GM19238 (cell line): ENCODE measurements at regions not wholly inside any gene's neighbourhood (a gene's known extent, or its start where the extent isn't known, plus 50 kb on each side); places are given as distances from the start of the nearest gene placed in this dataset.
"Not testable (repeated sequence)": the region's sequence is repeated elsewhere in the genome, so short reads cannot be mapped to it uniquely, and the experiment has no call there.

Experiments
- DNase-seq: peaks from one replicate; pipeline ENCODE4 v3.0.0; 2011; ENCODE audit warnings: low spot score; ENCODE audit not compliant: insufficient read length

DNA sequence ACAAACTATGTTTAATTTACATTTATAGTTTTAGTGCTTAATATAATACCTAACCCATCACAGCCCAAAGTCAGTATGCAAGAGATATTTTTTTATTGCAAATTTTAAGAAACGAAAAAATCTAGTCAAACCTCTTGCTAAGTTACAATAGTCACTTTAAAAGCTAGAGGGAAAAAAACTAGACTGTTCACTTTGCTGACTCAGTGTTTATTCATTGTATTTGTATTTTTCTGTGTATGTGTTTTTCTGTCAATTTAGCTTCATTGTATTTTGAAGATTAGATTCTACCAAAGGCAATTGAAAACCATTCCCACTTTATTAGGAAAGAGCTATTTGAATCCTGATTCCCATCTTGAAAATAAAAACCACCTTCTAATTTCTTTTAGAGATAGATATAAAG is 891.5 kb downstream of the SLC16A7 start:
- DNase-seq = no peak

- DNase-seq = no peak
Measured at GRCh38 chr12:60489071-60489470, 893.2 kb downstream of the SLC16A7 start.

GRCh38 chr12:60494244-60494643 is 898.4 kb downstream of the SLC16A7 start:
- no peak for DNase-seq

DNA sequence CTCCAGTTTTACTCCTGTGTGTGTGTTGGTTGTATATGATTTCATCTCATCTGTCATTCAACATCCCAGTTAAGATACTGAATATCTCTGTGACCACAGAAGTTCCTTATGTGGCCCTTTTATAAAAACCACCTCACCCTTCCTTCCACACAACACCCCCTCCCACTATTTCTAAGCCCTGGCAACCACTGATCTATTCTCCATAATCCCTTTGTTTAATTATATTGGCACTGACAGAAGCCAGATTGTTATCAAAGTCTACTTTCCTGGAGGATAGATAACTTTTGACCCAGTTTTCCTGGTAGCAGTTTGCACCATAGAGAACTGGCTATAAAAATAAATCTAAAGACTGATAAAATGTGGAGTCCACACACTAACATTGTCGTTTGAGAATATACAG is 902.8 kb downstream of the SLC16A7 start:
- no peak for DNase-seq

DNA sequence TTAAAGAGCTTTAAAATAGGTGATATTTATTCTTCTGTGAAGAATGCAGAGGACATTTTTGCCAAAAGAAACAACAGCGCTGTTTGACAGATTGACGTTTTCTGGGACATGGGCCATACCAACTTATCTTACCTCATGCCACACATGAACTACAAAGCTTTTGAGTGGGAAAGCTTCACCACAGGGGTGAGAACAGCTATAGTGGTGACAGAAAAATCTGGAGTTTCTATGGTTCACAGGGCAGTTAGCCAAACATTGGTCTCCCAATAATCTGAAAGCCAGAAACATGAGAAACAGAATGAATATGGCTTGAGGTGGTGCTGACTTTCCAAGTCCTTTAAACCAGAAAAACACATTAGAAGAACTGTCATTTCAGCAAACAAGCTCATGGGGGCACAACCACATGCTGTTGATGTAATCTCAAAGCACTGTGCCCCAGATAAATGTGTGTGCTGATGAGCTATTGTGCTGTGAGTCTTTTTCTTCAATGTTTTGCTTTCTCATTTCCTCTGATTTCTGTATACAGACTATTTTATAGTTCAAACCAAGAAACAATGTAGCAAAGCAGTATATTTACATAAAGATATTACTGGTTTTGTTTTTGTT is 905.4 kb downstream of the SLC16A7 start:
- DNase-seq = no peak

- no peak for DNase-seq
Measured at GRCh38 chr12:60522684-60523400, 927.0 kb downstream of the SLC16A7 start.

DNA sequence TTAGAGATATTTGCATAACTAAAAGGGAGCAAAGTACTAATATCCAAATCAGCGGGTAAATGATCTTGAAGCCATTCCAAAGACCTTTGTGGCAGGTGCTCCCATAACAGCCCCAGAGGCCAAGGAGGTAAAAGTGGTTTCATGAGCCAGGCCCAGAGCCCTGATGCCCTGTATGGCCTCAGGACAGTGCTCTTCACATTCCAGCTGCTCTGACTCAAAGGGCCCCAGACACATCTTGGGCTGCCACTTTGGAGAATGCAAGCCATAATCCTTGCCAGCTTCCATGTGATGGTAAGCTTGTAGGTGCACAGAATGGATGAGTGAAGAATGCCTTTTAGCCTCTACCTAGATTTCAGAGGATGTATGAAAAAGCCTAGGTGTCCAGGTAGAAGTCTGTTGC is 933.4 kb downstream of the SLC16A7 start:
- no peak for DNase-seq

- DNase-seq = no peak
Measured at GRCh38 chr12:60529723-60530122, 933.9 kb downstream of the SLC16A7 start.

- DNase-seq = no peak
Measured at GRCh38 chr12:60535363-60535762, 939.5 kb downstream of the SLC16A7 start.

DNA sequence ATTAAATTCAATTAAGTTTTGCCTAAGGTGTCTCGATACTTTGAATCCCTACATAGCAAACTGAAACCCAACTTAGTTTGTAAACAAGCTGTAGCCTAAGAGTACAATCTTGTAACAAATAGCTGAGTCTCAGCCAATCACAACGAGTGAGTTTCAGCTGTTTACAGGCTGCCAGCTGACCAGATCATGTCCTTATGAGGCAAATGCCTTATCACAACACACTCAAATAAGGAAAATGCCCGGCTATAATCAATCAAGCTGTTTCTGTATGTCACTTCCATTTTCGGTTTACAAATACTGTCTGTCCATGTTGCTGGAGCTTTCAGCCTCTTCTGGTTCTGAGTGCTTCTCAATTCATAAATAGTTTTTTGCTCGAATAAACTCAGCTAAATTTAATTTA is 943.8 kb downstream of the SLC16A7 start:
- DNase-seq = no peak

GRCh38 chr12:60568914-60569313 is 973.1 kb downstream of the SLC16A7 start:
- DNase-seq = no peak

DNA sequence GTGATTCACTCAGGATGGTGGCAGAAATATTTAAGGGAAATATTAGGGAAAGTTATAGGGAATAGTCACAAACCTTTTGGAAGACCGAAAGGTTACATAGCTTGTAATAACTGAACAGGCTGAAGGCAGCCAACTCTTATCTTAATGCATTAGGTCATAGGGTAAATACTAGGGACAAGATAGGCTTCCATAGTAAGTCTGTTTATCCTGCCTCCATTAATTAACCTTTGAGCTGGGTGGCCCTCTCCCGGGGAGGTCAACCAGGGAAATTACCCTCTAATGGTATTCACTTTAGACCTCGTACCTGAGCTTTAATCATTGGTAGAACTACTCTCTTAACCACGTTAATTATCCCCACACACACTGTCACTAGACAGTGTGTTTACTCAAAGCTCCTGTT is 981.8 kb downstream of the SLC16A7 start:
- DNase-seq = no peak

- not testable (repeated sequence) for DNase-seq
Measured at GRCh38 chr12:60587664-60588063, 991.8 kb downstream of the SLC16A7 start.

DNA sequence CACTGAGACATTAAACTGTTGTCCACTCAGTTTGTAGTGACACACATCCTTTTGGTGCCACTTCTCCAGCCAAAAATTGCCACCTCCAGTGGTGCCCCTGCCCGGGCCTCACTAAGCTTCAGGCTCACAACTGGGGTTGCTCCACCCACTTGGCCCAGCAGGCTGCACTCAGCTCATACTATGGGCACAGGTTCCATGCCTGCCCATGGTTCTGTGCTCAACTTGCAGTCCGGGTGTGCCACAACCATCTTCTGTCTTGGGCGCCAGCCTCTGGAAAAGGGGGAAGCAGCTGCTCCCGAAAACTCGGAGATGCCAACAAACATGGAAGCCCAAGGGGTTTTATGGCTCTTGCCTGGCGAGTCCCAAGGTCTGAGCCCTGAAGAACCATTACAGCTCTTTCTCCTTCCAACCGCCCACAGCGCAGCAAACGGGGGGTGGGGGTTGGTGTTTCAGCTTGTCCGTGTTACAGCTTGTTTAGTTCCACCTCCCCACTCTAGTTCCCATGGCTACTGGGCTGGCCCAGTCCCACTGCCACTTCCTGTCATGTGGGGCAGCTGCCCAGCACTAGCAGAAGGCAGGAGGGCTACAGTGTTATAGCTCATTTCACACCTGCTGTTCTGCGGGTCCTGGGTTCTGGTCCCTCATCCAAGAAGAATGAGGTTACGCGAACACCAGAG is 998.3 kb downstream of the SLC16A7 start:
- no peak for DNase-seq

- DNase-seq = no peak
Measured at GRCh38 chr12:60602601-60603000, 1006.8 kb downstream of the SLC16A7 start.

GRCh38 chr12:60603475-60603874 is 1007.6 kb downstream of the SLC16A7 start:
- not testable (repeated sequence) for DNase-seq

GRCh38 chr12:60616400-60616799 is 1020.6 kb downstream of the SLC16A7 start:
- DNase-seq = no peak

- no peak for DNase-seq
Measured at GRCh38 chr12:60630796-60631195, 1035.0 kb downstream of the SLC16A7 start.

GRCh38 chr12:60644076-60644475 is 1048.2 kb downstream of the SLC16A7 start:
- DNase-seq = no peak

- no peak for DNase-seq
Measured at GRCh38 chr12:60666895-60667294, 1071.1 kb downstream of the SLC16A7 start.

- DNase-seq = no peak
Measured at GRCh38 chr12:60672949-60673348, 1077.1 kb downstream of the SLC16A7 start.

DNA sequence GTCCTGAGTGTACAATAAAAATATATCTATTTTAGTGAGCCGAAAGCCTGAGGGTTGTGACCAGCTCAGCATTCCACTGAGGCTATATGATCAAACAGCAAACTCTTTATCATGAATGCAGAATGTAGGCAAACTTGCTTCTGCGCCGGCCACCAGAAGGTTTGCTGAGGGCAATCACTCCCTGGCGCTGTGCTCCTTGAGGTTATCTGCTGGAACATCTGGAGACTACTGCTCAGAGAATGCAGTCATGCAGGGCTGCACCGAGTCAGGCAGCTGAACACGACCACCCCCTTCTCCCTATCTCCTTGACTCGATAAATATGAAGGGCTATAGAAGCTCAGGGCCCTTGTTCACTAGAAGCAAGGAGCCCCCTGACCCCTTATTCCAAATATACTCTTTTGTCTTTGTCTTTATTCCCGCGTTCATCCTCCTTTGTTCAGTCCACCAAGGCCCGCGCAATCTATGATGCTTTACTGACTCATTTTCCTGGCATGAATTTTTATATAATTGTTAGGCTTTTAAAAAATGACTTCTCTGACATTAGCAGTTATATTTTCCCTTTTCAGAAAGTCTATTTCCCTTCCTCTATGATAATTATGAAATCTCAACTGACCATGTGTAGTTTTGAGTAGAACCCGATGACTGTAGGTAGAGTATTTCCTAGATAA is 1089.3 kb downstream of the SLC16A7 start:
- no peak for DNase-seq
